GM21526 (cell line): ENCODE measurements at regions not wholly inside any gene's neighbourhood (a gene's known extent, or its start where the extent isn't known, plus 50 kb on each side); places are given as distances from the start of the nearest gene placed in this dataset.

Experiments used
- ATAC-seq: cut with Tn5 transposase; IDR thresholded peaks from one replicate; pipeline ENCODE4 v1.9.1; 2021; ENCODE audit warnings: moderate library complexity; ENCODE audit not compliant: unreplicated experiment, low FRiP score

GRCh38 chr2:236712304-236712703 lies 142.7 kb downstream of the ACKR3 start:
- no peak for ATAC-seq

GRCh38 chr2:236712961-236713673 lies 143.5 kb downstream of the ACKR3 start:
- ATAC-seq, result no peak

- no peak for ATAC-seq
Measured at GRCh38 chr2:236714080-236714479, 144.5 kb downstream of the ACKR3 start.

- ATAC-seq, result no peak
Measured at GRCh38 chr2:236715077-236715476, 145.5 kb downstream of the ACKR3 start.

- no peak for ATAC-seq
Measured at GRCh38 chr2:236715491-236715961, 145.9 kb downstream of the ACKR3 start.

GRCh38 chr2:236717120-236717519 lies 147.5 kb downstream of the ACKR3 start:
- ATAC-seq, result no peak

GRCh38 chr2:236717729-236718128 lies 148.1 kb downstream of the ACKR3 start:
- no peak for ATAC-seq

- ATAC-seq, result no peak
Measured at GRCh38 chr2:236718207-236718992, 148.8 kb downstream of the ACKR3 start.

- no peak for ATAC-seq
Measured at GRCh38 chr2:236719192-236719635, 149.6 kb downstream of the ACKR3 start.

GRCh38 chr2:236720974-236721540 lies 151.4 kb downstream of the ACKR3 start:
- ATAC-seq, result no peak

- ATAC-seq, result no peak
Measured at GRCh38 chr2:236724200-236724599, 154.6 kb downstream of the ACKR3 start.

- no peak for ATAC-seq
Measured at GRCh38 chr2:236726701-236727450, 157.3 kb downstream of the ACKR3 start.

- no peak for ATAC-seq
Measured at GRCh38 chr2:236728916-236729670, 159.5 kb downstream of the ACKR3 start.

GRCh38 chr2:236730393-236730792 lies 160.8 kb downstream of the ACKR3 start:
- no peak for ATAC-seq

GRCh38 chr2:236731767-236732580 lies 162.3 kb downstream of the ACKR3 start:
- no peak for ATAC-seq

GRCh38 chr2:236733156-236733555 lies 163.5 kb downstream of the ACKR3 start:
- no peak for ATAC-seq

- ATAC-seq, result no peak
Measured at GRCh38 chr2:236735825-236736238, 166.2 kb downstream of the ACKR3 start.

- no peak for ATAC-seq
Measured at GRCh38 chr2:236738030-236738429, 168.4 kb downstream of the ACKR3 start.

GRCh38 chr2:236738896-236739295 lies 169.3 kb downstream of the ACKR3 start:
- no peak for ATAC-seq
